Middle frontal gyrus (tissue), 1 donor: ENCODE measurements at regions not wholly inside any gene's neighbourhood (a gene's known extent, or its start where the extent isn't known, plus 50 kb on each side); places are given as distances from the start of the nearest gene placed in this dataset.
"Not testable (repeated sequence)": the region's sequence is repeated elsewhere in the genome, so short reads cannot be mapped to it uniquely, and the experiment has no call there.

Experiments
- DNase-seq: peaks from one replicate; pipeline ENCODE4 v3.0.0-alpha.2; 2015; ENCODE audit warnings: low spot score; ENCODE audit errors: extremely low spot score

GRCh38 chr19:28608292-28608691 is 604.7 kb downstream of the UQCRFS1 start:
- no peak for DNase-seq

DNA sequence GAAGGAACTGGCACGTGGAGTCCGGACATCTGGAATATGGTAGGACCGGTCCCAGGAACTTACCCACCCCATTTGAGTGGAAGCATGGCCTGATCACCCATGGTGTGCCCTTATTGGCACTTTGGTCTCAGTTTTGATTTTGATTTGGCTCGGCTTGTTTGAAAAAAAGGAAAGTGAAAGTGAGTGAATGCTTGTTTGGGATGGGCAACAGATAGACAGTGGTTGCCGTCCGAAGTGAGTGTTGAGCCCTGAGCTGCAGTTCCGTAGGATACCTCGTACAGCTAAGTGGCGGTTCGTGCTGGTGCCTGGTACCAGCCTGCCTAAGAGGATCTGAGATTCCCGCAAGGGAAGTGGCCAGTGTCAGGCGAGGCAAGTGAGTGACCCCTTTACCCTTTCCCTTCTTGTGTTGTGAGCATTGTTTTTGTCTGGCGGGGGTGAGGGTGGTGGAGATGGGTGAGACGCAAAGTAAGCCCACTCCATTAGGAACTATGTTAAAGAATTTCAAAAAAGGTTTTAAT is 605.8 kb downstream of the UQCRFS1 start:
- no peak for DNase-seq

DNA sequence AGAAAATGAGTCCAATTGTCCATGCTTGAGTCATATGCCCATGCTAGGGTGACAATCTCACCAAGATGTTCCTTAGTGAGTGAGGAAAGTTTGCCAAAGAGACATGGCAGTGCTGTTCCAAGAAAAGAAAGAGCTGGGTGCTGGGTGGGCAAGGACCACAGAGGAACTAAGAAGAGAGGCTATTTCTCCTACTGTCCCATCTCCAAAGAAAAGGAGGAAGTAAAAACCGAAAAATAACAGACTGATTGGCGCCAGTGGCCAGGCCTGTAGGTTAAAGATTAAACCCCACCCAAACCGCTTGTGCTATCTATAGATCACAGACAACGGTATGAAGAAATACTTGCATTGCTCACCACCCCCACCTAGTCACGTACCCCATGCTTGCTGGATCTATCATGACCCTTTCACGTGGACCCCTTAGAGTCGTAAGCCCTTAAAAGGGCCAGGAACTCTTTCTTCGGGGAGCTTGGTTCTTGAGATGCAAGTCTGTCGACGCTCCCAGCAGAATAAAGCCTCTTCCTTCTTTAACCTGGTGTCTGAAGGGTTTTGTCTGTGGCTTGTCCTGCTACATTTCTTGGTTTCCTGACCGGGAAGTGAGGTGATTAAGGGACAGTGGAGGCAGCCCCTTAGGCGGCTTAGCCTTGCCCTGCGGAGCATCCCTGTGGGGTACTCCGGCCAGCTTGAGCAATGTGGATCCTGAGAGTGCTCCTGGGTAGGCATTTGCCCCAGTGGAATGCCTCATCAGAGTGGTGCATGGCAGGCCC is 606.5 kb downstream of the UQCRFS1 start:
- DNase-seq: no peak

- no peak for DNase-seq
Observed at GRCh38 chr19:28605501-28606268, 607.3 kb downstream of the UQCRFS1 start.

DNA sequence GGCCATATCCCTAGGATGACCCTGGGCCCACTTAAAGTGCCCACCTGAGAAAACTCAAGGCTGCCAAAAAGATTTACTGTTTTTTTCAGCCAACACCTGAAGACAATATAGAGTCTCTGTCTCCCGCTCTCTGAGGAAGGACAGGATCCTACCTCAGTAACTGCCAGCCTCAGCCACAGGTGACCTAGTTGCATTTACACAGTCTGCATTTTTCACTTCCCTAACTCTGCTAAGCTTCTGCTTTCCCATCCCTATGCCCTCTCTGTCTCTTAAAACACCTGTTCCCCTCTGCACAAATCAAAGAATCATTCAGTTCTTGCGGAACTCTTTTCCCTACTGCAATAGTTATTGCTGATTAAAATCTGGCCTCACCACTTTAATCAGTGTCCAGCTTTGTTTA is 609.5 kb downstream of the UQCRFS1 start:
- no peak for DNase-seq

DNA sequence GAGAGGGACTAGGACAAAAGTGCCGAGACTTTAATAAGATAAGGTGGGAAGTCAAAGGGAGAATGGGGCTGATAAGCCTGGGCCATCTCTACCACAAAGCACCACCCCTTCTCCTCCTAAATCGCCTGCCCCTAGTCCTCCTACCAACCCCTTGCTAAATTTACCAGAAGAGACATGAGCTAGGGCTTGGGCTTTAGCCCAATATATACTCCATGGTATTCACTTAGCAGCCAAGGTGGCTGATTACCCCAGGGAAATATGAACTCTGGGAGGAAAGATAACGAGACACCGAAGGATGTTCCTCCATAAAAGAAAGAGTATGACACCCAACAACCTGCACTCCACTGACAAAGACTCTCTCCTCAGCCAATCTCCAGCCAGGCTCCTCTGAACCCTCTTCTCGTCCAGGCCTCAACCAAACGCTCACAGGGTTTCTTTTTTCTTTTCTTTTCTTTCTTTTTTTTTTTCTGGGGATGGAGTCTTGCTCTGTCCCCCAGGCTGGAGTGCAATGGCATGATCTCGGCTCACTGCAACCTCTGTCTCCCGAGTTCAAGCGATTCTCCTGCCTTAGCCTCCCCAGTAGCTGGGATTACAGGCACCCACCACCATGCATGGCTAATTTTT is 610.2 kb downstream of the UQCRFS1 start:
- DNase-seq: no peak

DNA sequence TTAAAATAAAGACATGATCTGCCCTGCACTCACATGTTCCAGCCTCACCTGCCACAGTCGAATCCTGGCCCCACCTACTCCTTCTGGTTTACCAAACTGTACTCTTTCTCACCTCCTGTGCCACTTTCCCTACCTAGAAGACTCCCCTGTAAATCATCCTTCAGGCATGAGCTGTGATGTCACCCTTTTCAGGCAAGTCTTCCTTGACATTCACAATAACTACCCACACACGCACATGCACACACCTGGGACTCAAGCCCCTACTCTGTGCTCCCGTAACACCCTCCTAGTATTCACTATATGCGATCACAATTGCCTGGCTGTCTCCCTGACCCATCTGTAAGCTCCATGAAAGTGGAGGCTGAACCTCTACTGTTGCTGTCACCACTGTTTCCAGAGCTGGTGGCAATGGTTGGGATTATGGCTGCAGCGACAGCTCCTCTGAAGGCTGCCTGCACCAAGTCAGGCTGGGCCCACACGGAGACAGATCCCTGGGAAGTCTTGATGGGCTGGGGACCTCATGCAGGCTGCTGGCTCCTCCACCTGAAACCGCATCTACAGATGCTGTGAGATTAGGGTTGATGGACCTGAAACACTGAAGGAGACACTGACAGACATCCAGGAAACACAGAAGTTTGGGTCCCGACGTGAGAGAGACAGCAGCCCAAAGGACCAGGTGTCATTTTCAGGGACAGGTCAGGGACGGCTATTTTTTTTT is 611.1 kb downstream of the UQCRFS1 start:
- DNase-seq: no peak

GRCh38 chr19:28598861-28599260 is 614.1 kb downstream of the UQCRFS1 start:
- DNase-seq: no peak

- DNase-seq: no peak
Observed at GRCh38 chr19:28596561-28597071, 616.3 kb downstream of the UQCRFS1 start.

- no peak for DNase-seq
Observed at GRCh38 chr19:28595722-28596480, 617.0 kb downstream of the UQCRFS1 start.

- DNase-seq: no peak
Observed at GRCh38 chr19:28594737-28595136, 618.2 kb downstream of the UQCRFS1 start.

DNA sequence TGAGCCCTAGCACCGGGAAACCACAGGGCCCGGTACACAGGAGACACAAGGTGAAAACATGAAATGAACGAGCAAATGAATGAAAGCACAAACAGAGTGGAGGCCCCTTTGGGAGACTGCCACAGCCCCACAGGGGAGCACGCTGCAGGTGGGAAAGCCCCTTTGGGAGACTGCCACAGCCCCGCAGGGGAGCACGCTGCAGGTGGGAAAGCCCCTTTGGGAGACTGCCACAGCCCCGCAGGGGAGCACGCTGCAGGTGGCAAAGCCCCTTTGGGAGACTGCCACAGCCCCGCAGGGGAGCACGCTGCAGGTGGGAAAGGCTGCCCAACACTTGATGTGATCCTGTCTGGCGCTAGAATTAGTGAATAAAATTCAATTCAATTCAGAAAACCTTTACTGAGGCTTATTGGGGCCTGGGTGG is 623.0 kb downstream of the UQCRFS1 start:
- DNase-seq: not testable (repeated sequence)

- DNase-seq: no peak
Observed at GRCh38 chr19:28586474-28586873, 626.5 kb downstream of the UQCRFS1 start.

DNA sequence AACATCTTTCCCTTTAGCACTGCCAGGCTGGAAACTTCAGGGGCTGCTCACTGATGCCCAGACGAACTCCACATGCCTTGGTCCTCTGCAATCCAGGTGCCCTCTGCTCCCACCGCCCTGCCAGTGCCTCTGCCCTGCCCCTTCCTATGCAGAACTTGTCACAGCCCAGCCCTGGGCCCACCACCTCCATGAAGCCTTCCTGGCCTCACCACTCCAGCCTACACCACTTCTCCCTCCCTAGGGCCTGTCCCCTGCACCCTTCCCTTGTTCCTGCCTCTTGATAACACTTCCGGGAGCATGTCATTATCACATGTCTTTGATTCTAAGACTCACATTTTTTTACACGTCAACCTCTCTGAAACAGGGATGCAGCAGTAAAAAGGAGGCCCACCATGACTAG is 627.2 kb downstream of the UQCRFS1 start:
- DNase-seq: no peak

DNA sequence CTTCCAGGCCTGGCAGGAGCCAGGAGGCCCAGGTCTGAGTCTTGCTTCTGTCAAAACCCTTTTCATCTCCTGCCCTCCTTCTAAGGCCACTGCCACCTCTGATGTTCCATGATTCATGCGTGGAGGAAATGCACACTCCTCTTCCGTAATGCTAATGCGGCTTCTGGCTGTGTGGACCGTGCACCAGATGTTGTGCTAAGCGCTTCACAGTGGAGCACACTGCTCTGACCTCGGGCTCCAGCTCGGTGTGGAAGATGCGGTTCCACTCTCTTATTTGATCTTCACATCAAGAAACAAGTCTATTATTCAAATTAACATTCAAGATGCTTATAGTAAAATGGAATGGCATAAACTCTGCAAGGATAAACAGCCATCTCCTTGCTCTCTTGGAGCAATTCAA is 629.2 kb downstream of the UQCRFS1 start:
- DNase-seq: no peak

GRCh38 chr19:28583242-28583641 is 629.7 kb downstream of the UQCRFS1 start:
- DNase-seq: no peak

GRCh38 chr19:28582796-28583195 is 630.2 kb downstream of the UQCRFS1 start:
- DNase-seq: no peak

GRCh38 chr19:28582344-28582743 is 630.6 kb downstream of the UQCRFS1 start:
- DNase-seq: no peak

DNA sequence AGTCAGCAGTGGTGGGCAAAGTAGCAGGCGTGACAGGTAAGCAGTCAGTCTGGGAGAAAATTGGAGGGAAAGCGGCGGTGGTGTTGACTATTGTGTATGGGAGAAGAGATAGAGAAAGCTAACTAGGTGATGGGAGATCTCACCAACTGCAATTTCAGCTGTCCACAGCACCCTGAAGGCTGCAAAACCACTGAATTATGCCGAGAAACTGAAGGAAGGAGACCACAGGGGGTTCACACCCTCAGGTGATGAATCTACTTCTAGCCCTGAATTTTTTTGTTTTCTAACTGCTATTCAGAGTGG is 631.5 kb downstream of the UQCRFS1 start:
- no peak for DNase-seq

DNA sequence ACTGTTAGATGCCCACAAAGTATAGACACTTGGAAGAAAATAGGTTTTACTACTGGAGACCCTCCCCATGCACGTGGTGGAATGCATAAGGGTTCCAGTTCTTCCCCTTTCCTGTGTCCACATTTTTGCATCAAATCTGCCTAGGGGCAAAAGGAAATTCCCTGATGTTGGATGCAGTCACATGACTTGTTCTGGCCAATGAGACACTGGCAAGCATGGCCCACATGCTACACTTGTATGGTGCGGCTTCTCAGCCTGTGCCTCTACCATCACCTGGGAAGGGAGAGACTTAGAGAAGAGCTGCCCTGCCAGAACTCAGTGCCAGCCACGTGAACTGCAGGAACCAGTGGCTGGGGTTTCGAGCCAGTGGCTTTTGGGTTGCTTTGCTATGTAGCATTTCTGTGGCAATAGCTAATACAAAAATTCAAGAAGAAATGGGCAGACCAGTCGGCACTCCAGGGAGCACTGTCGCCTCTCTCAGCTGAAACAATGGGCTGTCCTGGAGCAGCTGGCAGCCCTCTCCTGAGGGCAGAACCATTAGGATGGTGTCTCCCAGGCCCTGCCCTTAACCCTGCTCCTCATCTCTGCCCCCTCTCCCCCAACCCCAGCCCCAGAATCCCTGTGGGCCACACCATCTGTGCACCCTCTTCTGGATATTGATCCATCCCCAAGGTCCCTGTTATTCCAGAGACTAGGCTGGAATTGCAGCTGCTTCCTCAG is 634.0 kb downstream of the UQCRFS1 start:
- DNase-seq: no peak
